HCT116 (cell line): ENCODE measurements at regions not wholly inside any gene's neighbourhood (a gene's known extent, or its start where the extent isn't known, plus 50 kb on each side); places are given as distances from the start of the nearest gene placed in this dataset.

Experiments
- ATAC-seq: fragments of 200-7000 bp; cut with Tn5 transposase; 2 replicates; pipeline ENCODE4 v1.9.1; 2020; ENCODE audit warnings: mild to moderate bottlenecking, moderate library complexity
- BruUV-seq: library from RNA; stranded (reverse); fragments of 400-500 nt; replicated peaks from 2 replicates; lab custom pipeline; 2021; lab: Mats Ljungman, UMichigan
- CTCF ChIA-PET: fragments of 300-600 bp; sonication (Branson Sonifier 250); formaldehyde crosslinking; loops from one replicate; lab custom pipeline; 2021; ENCODE audit warnings: antibody characterized with exemption; lab: Charles Lee
- POLR2A ChIA-PET: fragments of 300-600, 350-600 bp; sonication (Branson Sonifier 250); formaldehyde crosslinking; loops from one replicate; lab custom pipeline; 2021; ENCODE audit warnings: antibody characterized with exemption; lab: Charles Lee
- RAD21 ChIA-PET, 2 experiments: fragments of 300-600 bp; sonication (Branson Sonifier 250); formaldehyde crosslinking; loops; one replicate each; lab custom pipeline; 2023; ENCODE audit warnings: low total read pairs in 2 of 2; ENCODE audit not compliant: uncharacterized antibody in 2 of 2, unreplicated experiment in 2 of 2, low non-redundant PET in 1 of 2; lab: Charles Lee
- DNase-seq: peaks from one replicate; pipeline ENCODE4 v3.0.0-alpha.2; 2010; ENCODE audit warnings: low read depth, low spot score
- H2AFZ ChIP-seq: fragments of 200-600 bp; shearing (Covaris generic), sonication (generic); 2 replicates; pipeline ENCODE4 v1.6.1; 2017; ENCODE audit warnings: low read depth, mixed run types, mixed read lengths, antibody characterized with exemption, low read length; ENCODE audit not compliant: poor library complexity, severe bottlenecking
- H3K27ac ChIP-seq: 2 replicates; pipeline ENCODE4 v1.5.1; 2012; ENCODE audit warnings: low read depth, low read length
- H3K27me3 ChIP-seq: fragments of 200-600 bp; sonication (generic); 2 replicates; pipeline ENCODE4 v1.6.1; 2016; ENCODE audit warnings: mixed run types, low read length, mixed read lengths; ENCODE audit not compliant: insufficient read depth
- H3K36me3 ChIP-seq, 2 experiments: fragments of 200-500 bp in 1 of 2; fragments of 200-600 bp in 1 of 2; sonication (Bioruptor generic) in 1 of 2; sonication (generic) in 1 of 2; 2 replicates each; pipeline versions ENCODE4 v1.5.1 to v1.6.1; 2014 to 2016; ENCODE audit warnings: low read length in 2 of 2, inconsistent platforms in 1 of 2, mixed read lengths in 1 of 2, mixed run types in 1 of 2; ENCODE audit not compliant: insufficient read depth in 2 of 2, control insufficient read depth in 1 of 2
- H3K4me1 ChIP-seq, 2 experiments: fragments of 200-600 bp in 1 of 2; sonication (generic) in 1 of 2; 2 replicates each; pipeline versions ENCODE4 v1.5.1 to v1.6.1; 2012 to 2017; ENCODE audit warnings: low read length in 2 of 2, inconsistent platforms in 1 of 2, mild to moderate bottlenecking in 1 of 2, mixed read lengths in 1 of 2, mixed run types in 1 of 2, moderate library complexity in 1 of 2; ENCODE audit not compliant: insufficient read depth in 2 of 2, control insufficient read depth in 1 of 2
- H3K4me2 ChIP-seq: fragments of 200-600 bp; sonication (generic); 2 replicates; pipeline ENCODE4 v1.6.1; 2017; ENCODE audit warnings: mixed run types, low read length, mixed read lengths
- H3K4me3 ChIP-seq, 2 experiments: fragments of 200-600 bp in 1 of 2; sonication (generic) in 1 of 2; replicated peaks in 1 of 2; 2 replicates each; pipeline ENCODE4 v1.5.1; 2011 to 2016; ENCODE audit warnings: low read length in 2 of 2, control low read depth in 1 of 2, low read depth in 1 of 2, mild to moderate bottlenecking in 1 of 2, mixed read lengths in 1 of 2, mixed run types in 1 of 2
- H3K79me2 ChIP-seq: fragments of 200-600 bp; sonication (generic); 2 replicates; pipeline ENCODE4 v1.6.1; 2017; ENCODE audit warnings: mild to moderate bottlenecking, mixed run types, low read length, moderate library complexity, mixed read lengths; ENCODE audit not compliant: insufficient read depth
- H3K9ac ChIP-seq: fragments of 200-600 bp; sonication (generic); 2 replicates; pipeline ENCODE4 v1.6.1; 2016; ENCODE audit warnings: low read length, mixed read lengths
- H3K9me2 ChIP-seq: fragments of 200-600 bp; sonication (generic), shearing (Covaris generic); 2 replicates; pipeline ENCODE4 v1.6.1; 2017; ENCODE audit warnings: mixed run types, mild to moderate bottlenecking, moderate library complexity; ENCODE audit not compliant: insufficient read depth
- H3K9me3 ChIP-seq, 2 experiments: fragments of 200-500 bp in 1 of 2; fragments of 200-600 bp in 1 of 2; sonication (Bioruptor generic) in 1 of 2; sonication (generic) in 1 of 2; 2 replicates each; pipeline ENCODE4 v1.6.1; 2014 to 2017; ENCODE audit warnings: low read length in 2 of 2, mixed read lengths in 2 of 2, inconsistent platforms in 1 of 2, low read depth in 1 of 2, mild to moderate bottlenecking in 1 of 2, mixed run types in 1 of 2, moderate library complexity in 1 of 2; ENCODE audit not compliant: control insufficient read depth in 1 of 2, insufficient read depth in 1 of 2
- H4K20me1 ChIP-seq: fragments of 200-600 bp; sonication (generic), shearing (Covaris generic); 2 replicates; pipeline ENCODE4 v1.6.1; 2017; ENCODE audit warnings: mixed run types, mild to moderate bottlenecking, moderate library complexity; ENCODE audit not compliant: insufficient read depth
- ATF3 ChIP-seq: IDR thresholded peaks from 2 replicates; pipeline ENCODE4 v1.6.1; 2012
- CTCF ChIP-seq, 3 experiments: fragments of 200-600 bp in 1 of 3; sonication (generic) in 1 of 3; IDR thresholded peaks in 2 of 3; conservative IDR thresholded peaks in 1 of 3; 2 replicates each; pipeline ENCODE4 v1.5.1; 2012 to 2017; ENCODE audit warnings: low read depth in 2 of 3, low read length in 2 of 3, antibody characterized with exemption in 1 of 3, borderline replicate concordance in 1 of 3, control low read depth in 1 of 3, mild to moderate bottlenecking in 1 of 3, mixed read lengths in 1 of 3, mixed run types in 1 of 3, moderate library complexity in 1 of 3; ENCODE audit not compliant: insufficient read depth in 1 of 3
- JUND ChIP-seq: IDR thresholded peaks from 2 replicates; pipeline ENCODE4 v1.6.1; 2012
- MAX ChIP-seq: IDR thresholded peaks from 2 replicates; pipeline ENCODE4 v1.6.1; 2012
- POLR2AphosphoS5 ChIP-seq: IDR thresholded peaks from 2 replicates; pipeline ENCODE4 v1.6.1; 2011; ENCODE audit warnings: mild to moderate bottlenecking, low read depth, low read length, moderate library complexity
- RAD21 ChIP-seq: IDR thresholded peaks from 2 replicates; pipeline ENCODE4 v1.6.1; 2012; ENCODE audit warnings: low read depth, mild to moderate bottlenecking
- SP1 ChIP-seq: IDR thresholded peaks from 2 replicates; pipeline ENCODE4 v1.6.1; 2012; ENCODE audit warnings: low read depth
- SRF ChIP-seq: IDR thresholded peaks from 2 replicates; pipeline ENCODE4 v1.6.1; 2012; ENCODE audit warnings: low read depth
- YY1 ChIP-seq: IDR thresholded peaks from 2 replicates; pipeline ENCODE4 v1.6.1; 2011; ENCODE audit warnings: low read length, low read depth, moderate library complexity, mild to moderate bottlenecking; ENCODE audit not compliant: insufficient replicate concordance; ENCODE audit errors: extremely low read depth
- ZBTB33 ChIP-seq: IDR thresholded peaks from 2 replicates; pipeline ENCODE4 v1.6.1; 2011; ENCODE audit warnings: mild to moderate bottlenecking, low read length, moderate library complexity; ENCODE audit not compliant: insufficient replicate concordance; ENCODE audit errors: extremely low read depth
- ZNF274 ChIP-seq: fragments of 200-500 bp; sonication (Bioruptor generic); IDR thresholded peaks from 2 replicates; pipeline ENCODE4 v1.6.1; 2014; ENCODE audit warnings: mild to moderate bottlenecking, low read depth, low read length, inconsistent platforms
- intact Hi-C: fragments of 100-400 bp; cut with micrococcal nuclease; formaldehyde crosslinking; loops from 2 replicates; pipeline ENCODE4 v1.10.0; 2022

GRCh38 chrX:109283870-109284269, 198.0 kb downstream of the GUCY2F start:
- no peaks in the 10 kb centered on the region for H3K9me3 ChIP-seq

More at GRCh38 chrX:109283870-109284269, 198.0 kb downstream of the GUCY2F start:
- H3K27me3 ChIP-seq = no peaks in the 10 kb centered on the region
- DNase-seq (no peak), ATAC-seq (no peak)
- H3K4me1 ChIP-seq = no peaks in the 10 kb centered on the region
- H3K36me3 ChIP-seq = no peaks in the 10 kb centered on the region
- H3K9me2 ChIP-seq = no peaks in the 10 kb centered on the region
- CTCF ChIA-PET = no interaction called here
- no peaks in the 10 kb centered on the region for H4K20me1 ChIP-seq
- BruUV-seq = no TSS peak
- intact Hi-C loops = no loop called here
- H3K4me2 ChIP-seq = no peak overlapping the region
- POLR2A ChIA-PET = no interaction called here
- H3K9ac ChIP-seq = no peak overlapping the region
- no peak overlapping the region for H3K4me3 ChIP-seq
- no peak overlapping the region for H2AFZ ChIP-seq
- TF ChIP-seq MAX = no peak
- TF ChIP-seq CTCF (IDR thresholded peaks at IDR 0.05 in 2 of 3, conservative IDR thresholded peaks at IDR 0.05 in 1 of 3; ENCODE audit: borderline replicate concordance in 1 of 3, insufficient read depth in 1 of 3, low read depth in 2 of 3, low read length in 2 of 3) = no peak
- no peak for TF ChIP-seq SRF
- TF ChIP-seq ZNF274 = no peak
- no peak for TF ChIP-seq ATF3
- no peak for TF ChIP-seq SP1
- TF ChIP-seq JUND = no peak
- TF ChIP-seq POLR2AphosphoS5 = no peak
- TF ChIP-seq ZBTB33 = no peak
- no peak for TF ChIP-seq YY1
- no peak for TF ChIP-seq RAD21
- no peak overlapping the region for H3K27ac ChIP-seq
- no peaks in the 10 kb centered on the region for H3K79me2 ChIP-seq
- RAD21 ChIA-PET = no interaction called here
